ENCODE measurements at regions not wholly inside any gene's neighbourhood (a gene's known extent, or its start where the extent isn't known, plus 50 kb on each side); places are given as distances from the start of the nearest gene placed in this dataset.
A peak's percentile ranks its signal among the peaks of the same experiment; 100 is the strongest.

DNA sequence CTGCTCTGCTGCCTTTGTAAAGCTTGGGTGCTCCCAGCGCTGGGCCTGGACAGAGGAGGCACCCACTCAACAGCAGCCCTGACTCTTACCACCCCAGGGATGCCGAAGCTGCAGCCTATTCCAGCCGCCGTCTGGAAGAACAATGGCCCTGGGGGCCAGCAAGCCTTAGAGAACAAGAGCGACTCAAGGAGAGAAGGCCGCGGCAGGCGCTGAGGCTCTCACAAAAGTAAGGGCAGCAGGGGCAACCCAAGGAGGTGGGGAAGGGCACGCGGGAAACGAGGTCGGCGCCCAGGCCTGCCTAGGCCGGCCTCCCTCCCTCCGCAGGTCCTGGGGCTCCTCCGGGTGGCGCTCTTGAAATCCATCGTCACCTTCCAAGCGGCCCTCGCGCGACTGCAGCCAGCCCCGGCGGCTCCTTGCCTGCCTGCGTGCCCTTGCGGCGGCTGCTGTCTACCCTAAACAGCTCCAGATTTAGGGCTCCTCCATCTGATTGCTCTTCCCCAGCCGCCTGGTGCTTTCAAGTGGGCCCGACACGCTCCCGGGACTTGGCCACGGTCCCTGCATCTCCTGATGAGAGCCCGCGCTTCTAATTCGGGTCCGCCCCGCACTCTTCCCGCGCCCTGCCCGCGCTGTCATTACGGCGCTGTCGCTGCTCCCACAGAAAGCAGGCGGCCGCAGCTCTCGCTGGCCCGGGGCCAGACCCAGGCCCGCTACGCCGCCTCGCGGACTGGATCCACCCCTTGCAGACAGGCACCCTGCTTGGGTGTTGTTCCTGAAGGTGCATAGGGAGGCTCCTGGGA is 213.3 kb downstream of the SEMA6A start (continued):
- TF ChIP-seq, protein P1, sequence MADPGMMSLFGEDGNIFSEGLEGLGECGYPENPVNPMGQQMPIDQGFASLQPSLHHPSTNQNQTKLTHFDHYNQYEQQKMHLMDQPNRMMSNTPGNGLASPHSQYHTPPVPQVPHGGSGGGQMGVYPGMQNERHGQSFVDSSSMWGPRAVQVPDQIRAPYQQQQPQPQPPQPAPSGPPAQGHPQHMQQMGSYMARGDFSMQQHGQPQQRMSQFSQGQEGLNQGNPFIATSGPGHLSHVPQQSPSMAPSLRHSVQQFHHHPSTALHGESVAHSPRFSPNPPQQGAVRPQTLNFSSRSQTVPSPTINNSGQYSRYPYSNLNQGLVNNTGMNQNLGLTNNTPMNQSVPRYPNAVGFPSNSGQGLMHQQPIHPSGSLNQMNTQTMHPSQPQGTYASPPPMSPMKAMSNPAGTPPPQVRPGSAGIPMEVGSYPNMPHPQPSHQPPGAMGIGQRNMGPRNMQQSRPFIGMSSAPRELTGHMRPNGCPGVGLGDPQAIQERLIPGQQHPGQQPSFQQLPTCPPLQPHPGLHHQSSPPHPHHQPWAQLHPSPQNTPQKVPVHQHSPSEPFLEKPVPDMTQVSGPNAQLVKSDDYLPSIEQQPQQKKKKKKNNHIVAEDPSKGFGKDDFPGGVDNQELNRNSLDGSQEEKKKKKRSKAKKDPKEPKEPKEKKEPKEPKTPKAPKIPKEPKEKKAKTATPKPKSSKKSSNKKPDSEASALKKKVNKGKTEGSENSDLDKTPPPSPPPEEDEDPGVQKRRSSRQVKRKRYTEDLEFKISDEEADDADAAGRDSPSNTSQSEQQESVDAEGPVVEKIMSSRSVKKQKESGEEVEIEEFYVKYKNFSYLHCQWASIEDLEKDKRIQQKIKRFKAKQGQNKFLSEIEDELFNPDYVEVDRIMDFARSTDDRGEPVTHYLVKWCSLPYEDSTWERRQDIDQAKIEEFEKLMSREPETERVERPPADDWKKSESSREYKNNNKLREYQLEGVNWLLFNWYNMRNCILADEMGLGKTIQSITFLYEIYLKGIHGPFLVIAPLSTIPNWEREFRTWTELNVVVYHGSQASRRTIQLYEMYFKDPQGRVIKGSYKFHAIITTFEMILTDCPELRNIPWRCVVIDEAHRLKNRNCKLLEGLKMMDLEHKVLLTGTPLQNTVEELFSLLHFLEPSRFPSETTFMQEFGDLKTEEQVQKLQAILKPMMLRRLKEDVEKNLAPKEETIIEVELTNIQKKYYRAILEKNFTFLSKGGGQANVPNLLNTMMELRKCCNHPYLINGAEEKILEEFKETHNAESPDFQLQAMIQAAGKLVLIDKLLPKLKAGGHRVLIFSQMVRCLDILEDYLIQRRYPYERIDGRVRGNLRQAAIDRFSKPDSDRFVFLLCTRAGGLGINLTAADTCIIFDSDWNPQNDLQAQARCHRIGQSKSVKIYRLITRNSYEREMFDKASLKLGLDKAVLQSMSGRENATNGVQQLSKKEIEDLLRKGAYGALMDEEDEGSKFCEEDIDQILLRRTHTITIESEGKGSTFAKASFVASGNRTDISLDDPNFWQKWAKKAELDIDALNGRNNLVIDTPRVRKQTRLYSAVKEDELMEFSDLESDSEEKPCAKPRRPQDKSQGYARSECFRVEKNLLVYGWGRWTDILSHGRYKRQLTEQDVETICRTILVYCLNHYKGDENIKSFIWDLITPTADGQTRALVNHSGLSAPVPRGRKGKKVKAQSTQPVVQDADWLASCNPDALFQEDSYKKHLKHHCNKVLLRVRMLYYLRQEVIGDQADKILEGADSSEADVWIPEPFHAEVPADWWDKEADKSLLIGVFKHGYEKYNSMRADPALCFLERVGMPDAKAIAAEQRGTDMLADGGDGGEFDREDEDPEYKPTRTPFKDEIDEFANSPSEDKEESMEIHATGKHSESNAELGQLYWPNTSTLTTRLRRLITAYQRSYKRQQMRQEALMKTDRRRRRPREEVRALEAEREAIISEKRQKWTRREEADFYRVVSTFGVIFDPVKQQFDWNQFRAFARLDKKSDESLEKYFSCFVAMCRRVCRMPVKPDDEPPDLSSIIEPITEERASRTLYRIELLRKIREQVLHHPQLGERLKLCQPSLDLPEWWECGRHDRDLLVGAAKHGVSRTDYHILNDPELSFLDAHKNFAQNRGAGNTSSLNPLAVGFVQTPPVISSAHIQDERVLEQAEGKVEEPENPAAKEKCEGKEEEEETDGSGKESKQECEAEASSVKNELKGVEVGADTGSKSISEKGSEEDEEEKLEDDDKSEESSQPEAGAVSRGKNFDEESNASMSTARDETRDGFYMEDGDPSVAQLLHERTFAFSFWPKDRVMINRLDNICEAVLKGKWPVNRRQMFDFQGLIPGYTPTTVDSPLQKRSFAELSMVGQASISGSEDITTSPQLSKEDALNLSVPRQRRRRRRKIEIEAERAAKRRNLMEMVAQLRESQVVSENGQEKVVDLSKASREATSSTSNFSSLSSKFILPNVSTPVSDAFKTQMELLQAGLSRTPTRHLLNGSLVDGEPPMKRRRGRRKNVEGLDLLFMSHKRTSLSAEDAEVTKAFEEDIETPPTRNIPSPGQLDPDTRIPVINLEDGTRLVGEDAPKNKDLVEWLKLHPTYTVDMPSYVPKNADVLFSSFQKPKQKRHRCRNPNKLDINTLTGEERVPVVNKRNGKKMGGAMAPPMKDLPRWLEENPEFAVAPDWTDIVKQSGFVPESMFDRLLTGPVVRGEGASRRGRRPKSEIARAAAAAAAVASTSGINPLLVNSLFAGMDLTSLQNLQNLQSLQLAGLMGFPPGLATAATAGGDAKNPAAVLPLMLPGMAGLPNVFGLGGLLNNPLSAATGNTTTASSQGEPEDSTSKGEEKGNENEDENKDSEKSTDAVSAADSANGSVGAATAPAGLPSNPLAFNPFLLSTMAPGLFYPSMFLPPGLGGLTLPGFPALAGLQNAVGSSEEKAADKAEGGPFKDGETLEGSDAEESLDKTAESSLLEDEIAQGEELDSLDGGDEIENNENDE (IDR thresholded peaks at IDR 0.05; ENCODE audit: insufficient replicate concordance, low read length) = no peak
- TF ChIP-seq CHD2 (IDR thresholded peaks at IDR 0.05; ENCODE audit: low read length) = no peak
- TF ChIP-seq BRCA1 (IDR thresholded peaks at IDR 0.05; ENCODE audit: low read depth, low read length) = no peak
- TF ChIP-seq, protein P2, sequence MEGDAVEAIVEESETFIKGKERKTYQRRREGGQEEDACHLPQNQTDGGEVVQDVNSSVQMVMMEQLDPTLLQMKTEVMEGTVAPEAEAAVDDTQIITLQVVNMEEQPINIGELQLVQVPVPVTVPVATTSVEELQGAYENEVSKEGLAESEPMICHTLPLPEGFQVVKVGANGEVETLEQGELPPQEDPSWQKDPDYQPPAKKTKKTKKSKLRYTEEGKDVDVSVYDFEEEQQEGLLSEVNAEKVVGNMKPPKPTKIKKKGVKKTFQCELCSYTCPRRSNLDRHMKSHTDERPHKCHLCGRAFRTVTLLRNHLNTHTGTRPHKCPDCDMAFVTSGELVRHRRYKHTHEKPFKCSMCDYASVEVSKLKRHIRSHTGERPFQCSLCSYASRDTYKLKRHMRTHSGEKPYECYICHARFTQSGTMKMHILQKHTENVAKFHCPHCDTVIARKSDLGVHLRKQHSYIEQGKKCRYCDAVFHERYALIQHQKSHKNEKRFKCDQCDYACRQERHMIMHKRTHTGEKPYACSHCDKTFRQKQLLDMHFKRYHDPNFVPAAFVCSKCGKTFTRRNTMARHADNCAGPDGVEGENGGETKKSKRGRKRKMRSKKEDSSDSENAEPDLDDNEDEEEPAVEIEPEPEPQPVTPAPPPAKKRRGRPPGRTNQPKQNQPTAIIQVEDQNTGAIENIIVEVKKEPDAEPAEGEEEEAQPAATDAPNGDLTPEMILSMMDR (IDR thresholded peaks at IDR 0.05; ENCODE audit: control extremely low read depth in 1 of 3, insufficient read depth in 1 of 3, low read depth in 1 of 3, low read length in 3 of 3) = peak; percentile 46 to 63 (median 60)
- TF ChIP-seq SRF (IDR thresholded peaks at IDR 0.05; ENCODE audit: low read depth, low read length) = no peak
- TF ChIP-seq POLR2AphosphoS5 (IDR thresholded peaks at IDR 0.05; ENCODE audit: low read depth, low read length) = no peak
- no peak for TF ChIP-seq RXRA (IDR thresholded peaks at IDR 0.05; ENCODE audit: insufficient read depth, low read depth, low read length)
- TF ChIP-seq KDM1A (IDR thresholded peaks at IDR 0.05; ENCODE audit: borderline replicate concordance, low read length) = no peak

All from H1 (cell line).